Neural crest cell (in vitro differentiated cells): ENCODE measurements at regions not wholly inside any gene's neighbourhood (a gene's known extent, or its start where the extent isn't known, plus 50 kb on each side); places are given as distances from the start of the nearest gene placed in this dataset.

Source experiments
- DNase-seq: peaks from one replicate; pipeline ENCODE4 v3.0.0; 2021; ENCODE audit warnings: low read depth, mixed read lengths, low spot score
- H3K27ac Mint-ChIP-seq: one replicate; pipeline ENCODE4 v1.8.0; 2021; ENCODE audit warnings: mild to moderate bottlenecking, mixed read lengths; ENCODE audit not compliant: unreplicated experiment
- H3K27me3 Mint-ChIP-seq: 2 replicates; pipeline ENCODE4 v1.8.0; 2021; ENCODE audit warnings: low read depth, mild to moderate bottlenecking, mixed read lengths
- H3K36me3 Mint-ChIP-seq: 2 replicates; pipeline ENCODE4 v1.8.0; 2021; ENCODE audit warnings: low read depth, mild to moderate bottlenecking, mixed read lengths
- H3K4me1 Mint-ChIP-seq: 2 replicates; pipeline ENCODE4 v1.8.0; 2021; ENCODE audit warnings: mixed read lengths
- H3K4me3 Mint-ChIP-seq: one replicate; pipeline ENCODE4 v1.8.0; 2021; ENCODE audit warnings: mild to moderate bottlenecking, mixed read lengths
- H3K9me3 Mint-ChIP-seq: 2 replicates; pipeline ENCODE4 v1.8.0; 2021; ENCODE audit warnings: mixed read lengths
- TF ChIP-seq, protein P1 (sequence below): fragments of 200-600 bp; sonication (generic); conservative IDR thresholded peaks from 2 replicates; pipeline ENCODE4 v1.5.0; 2021; ENCODE audit warnings: antibody characterized with exemption, mild to moderate bottlenecking

DNA sequence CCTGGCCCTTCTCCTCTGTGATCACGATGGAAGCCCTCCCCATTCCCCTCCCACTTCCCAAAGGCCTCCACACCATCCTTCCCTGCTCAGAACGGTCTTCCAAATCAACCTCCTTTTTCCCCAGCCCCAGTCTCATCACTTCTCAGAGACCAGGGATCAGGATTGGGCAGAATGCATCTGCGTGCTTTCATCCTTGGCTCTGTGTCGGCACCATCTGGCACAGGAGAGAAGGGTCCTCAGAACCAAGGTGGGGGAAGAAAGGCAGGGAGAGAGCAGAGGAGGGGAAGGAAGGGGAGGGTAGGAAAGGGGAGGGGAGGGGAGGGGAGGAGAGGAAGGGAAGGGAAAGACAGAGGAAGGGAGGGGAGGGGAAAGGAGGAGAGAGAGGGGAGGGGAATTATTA, 52.4 kb upstream of the FICD start:
- H3K4me1 Mint-ChIP-seq: no peaks in the 10 kb centered on the region
- no peak overlapping the region for H3K27ac Mint-ChIP-seq
- H3K4me3 Mint-ChIP-seq: no peak overlapping the region
- H3K36me3 Mint-ChIP-seq: no peaks in the 10 kb centered on the region
- TF ChIP-seq, protein P1, sequence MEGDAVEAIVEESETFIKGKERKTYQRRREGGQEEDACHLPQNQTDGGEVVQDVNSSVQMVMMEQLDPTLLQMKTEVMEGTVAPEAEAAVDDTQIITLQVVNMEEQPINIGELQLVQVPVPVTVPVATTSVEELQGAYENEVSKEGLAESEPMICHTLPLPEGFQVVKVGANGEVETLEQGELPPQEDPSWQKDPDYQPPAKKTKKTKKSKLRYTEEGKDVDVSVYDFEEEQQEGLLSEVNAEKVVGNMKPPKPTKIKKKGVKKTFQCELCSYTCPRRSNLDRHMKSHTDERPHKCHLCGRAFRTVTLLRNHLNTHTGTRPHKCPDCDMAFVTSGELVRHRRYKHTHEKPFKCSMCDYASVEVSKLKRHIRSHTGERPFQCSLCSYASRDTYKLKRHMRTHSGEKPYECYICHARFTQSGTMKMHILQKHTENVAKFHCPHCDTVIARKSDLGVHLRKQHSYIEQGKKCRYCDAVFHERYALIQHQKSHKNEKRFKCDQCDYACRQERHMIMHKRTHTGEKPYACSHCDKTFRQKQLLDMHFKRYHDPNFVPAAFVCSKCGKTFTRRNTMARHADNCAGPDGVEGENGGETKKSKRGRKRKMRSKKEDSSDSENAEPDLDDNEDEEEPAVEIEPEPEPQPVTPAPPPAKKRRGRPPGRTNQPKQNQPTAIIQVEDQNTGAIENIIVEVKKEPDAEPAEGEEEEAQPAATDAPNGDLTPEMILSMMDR: no peak
- H3K9me3 Mint-ChIP-seq: no peaks in the 10 kb centered on the region
- DNase-seq: no peak
- peaks cover 71% of the 10 kb centered on the region for H3K27me3 Mint-ChIP-seq

- H3K9me3 Mint-ChIP-seq: no peaks in the 10 kb centered on the region
- TF ChIP-seq, protein P1: no peak
- H3K27ac Mint-ChIP-seq: no peak overlapping the region
- peaks cover 56% of the 10 kb centered on the region for H3K27me3 Mint-ChIP-seq
- H3K4me1 Mint-ChIP-seq: no peaks in the 10 kb centered on the region
- H3K36me3 Mint-ChIP-seq: no peaks in the 10 kb centered on the region
- DNase-seq: no peak
- H3K4me3 Mint-ChIP-seq: no peak overlapping the region
Observed at GRCh38 chr12:108461058-108461660, 53.9 kb upstream of the FICD start.

DNA sequence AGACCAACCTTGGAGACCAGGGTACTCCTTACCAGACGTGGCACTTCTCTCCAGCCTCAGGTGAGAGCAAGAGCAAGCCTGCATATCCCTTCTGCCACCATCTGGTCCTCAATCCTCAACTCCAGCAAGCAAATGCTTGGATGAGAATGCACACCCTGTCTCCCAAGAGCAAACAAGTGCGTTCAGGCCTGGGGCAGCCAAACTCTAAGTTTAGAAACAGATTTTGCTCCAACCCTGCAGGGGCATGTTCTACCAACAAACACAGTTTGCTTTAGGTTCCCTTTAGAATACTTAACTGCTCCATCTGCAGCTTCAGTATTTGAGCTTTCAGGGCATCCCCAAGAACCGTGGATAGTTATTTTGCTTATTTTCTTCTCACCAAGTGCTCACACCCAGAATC, 55.9 kb upstream of the FICD start:
- no peaks in the 10 kb centered on the region for H3K4me1 Mint-ChIP-seq
- TF ChIP-seq, protein P1: no peak
- no peaks in the 10 kb centered on the region for H3K36me3 Mint-ChIP-seq
- H3K9me3 Mint-ChIP-seq: no peaks in the 10 kb centered on the region
- no peak for DNase-seq
- H3K27ac Mint-ChIP-seq: no peak overlapping the region
- H3K4me3 Mint-ChIP-seq: no peak overlapping the region
- H3K27me3 Mint-ChIP-seq: peaks cover 52% of the 10 kb centered on the region

GRCh38 chr12:108457734-108458361, 57.2 kb upstream of the FICD start:
- H3K9me3 Mint-ChIP-seq: no peaks in the 10 kb centered on the region
- no peak overlapping the region for H3K27ac Mint-ChIP-seq
- H3K4me3 Mint-ChIP-seq: no peak overlapping the region
- no peaks in the 10 kb centered on the region for H3K36me3 Mint-ChIP-seq
- no peaks in the 10 kb centered on the region for H3K4me1 Mint-ChIP-seq
- peaks cover 50% of the 10 kb centered on the region for H3K27me3 Mint-ChIP-seq
- TF ChIP-seq, protein P1: no peak
- DNase-seq: no peak

DNA sequence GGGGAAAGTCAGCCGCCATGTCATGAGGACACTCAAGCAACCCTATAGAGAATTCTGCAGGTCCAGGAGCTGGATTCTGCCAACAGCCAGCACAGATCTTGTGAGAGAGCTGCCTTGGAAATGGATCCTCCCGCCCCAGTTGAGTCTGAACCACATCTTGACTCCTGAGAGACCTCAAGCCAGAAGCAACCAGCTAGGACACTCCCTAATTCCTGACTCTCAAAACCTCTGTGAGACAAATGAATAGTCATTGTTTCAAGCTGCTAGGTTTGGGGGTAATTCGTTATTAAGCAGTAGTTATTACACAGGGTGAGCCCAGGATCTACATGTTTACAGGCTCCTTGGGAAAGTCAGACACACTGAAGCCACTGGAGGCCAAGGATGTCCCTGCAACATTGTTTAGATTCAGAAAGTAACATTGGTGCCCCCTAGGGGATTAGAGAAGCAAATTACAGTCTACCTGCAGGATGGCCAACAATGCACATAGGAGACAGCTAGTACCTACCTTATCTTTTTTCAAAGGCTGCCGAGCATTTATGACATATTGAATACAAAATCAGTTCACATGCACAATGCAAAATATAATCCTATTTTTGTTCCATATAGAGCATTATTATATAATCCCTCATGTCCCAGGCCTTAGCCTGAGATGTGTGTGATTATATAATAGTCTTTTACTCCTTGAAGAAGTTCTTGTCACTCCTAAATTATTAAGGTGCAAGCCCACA, 57.9 kb upstream of the FICD start:
- H3K4me1 Mint-ChIP-seq: no peaks in the 10 kb centered on the region
- peaks cover 52% of the 10 kb centered on the region for H3K27me3 Mint-ChIP-seq
- H3K4me3 Mint-ChIP-seq: no peak overlapping the region
- H3K27ac Mint-ChIP-seq: no peak overlapping the region
- TF ChIP-seq, protein P1: peak; percentile 75
- H3K36me3 Mint-ChIP-seq: no peaks in the 10 kb centered on the region
- DNase-seq: peak; percentile 5
- no peaks in the 10 kb centered on the region for H3K9me3 Mint-ChIP-seq
